Uterus (tissue), 3 donors: ENCODE measurements at regions not wholly inside any gene's neighbourhood (a gene's known extent, or its start where the extent isn't known, plus 50 kb on each side); places are given as distances from the start of the nearest gene placed in this dataset.
A peak's percentile ranks its signal among the peaks of the same experiment; 100 is the strongest.

ENCODE experiments used
- DNase-seq, 2 donors: peaks; one replicate each; pipeline ENCODE4 v3.0.0-alpha.2; 2019 to 2020
- H3K27ac ChIP-seq, 2 donors: fragments of 200-600 bp; sonication (generic); 1 replicate in 1 of 2; 2 replicates in 1 of 2; pipeline ENCODE4 v1.5.1; 2016 to 2018
- H3K27me3 ChIP-seq, 2 donors: fragments of 200-600 bp; sonication (generic); one replicate each; pipeline ENCODE4 v1.5.1; 2018 to 2019; ENCODE audit warnings: control low read depth in 1 of 2
- H3K36me3 ChIP-seq, 2 donors: fragments of 200-600 bp; sonication (generic); one replicate each; pipeline ENCODE4 v1.5.1; 2019; ENCODE audit warnings: control low read depth in 1 of 2
- H3K4me1 ChIP-seq, 2 donors: fragments of 200-600 bp; sonication (generic); one replicate each; pipeline ENCODE4 v1.5.1; 2018 to 2019; ENCODE audit warnings: control low read depth in 1 of 2
- H3K4me3 ChIP-seq, 2 donors: fragments of 200-600 bp; sonication (generic); 1 replicate in 1 of 2; 2 replicates in 1 of 2; pipeline ENCODE4 v1.5.1; 2018 to 2019; ENCODE audit warnings: mild to moderate bottlenecking in 1 of 2
- H3K9me3 ChIP-seq, 2 donors: fragments of 200-600 bp; sonication (generic); one replicate each; pipeline ENCODE4 v1.5.1; 2019; ENCODE audit warnings: control low read depth in 1 of 2
- POLR2A ChIP-seq, 2 donors: fragments of 450-650 bp; IDR thresholded peaks; one replicate each; pipeline ENCODE4 v1.6.1; 2016; ENCODE audit warnings: antibody characterized with exemption in 2 of 2, mild to moderate bottlenecking in 1 of 2, moderate library complexity in 1 of 2
- intact Hi-C: fragments of 100-400 bp; cut with DNase I; formaldehyde crosslinking; loops from one replicate; pipeline ENCODE4 v1.15.1; 2023; ENCODE audit warnings: low total_unique reads
- TF ChIP-seq, protein P1 (sequence below), 4 experiments: fragments of 200-600 bp in 2 of 4; fragments of 450-650 bp in 2 of 4; sonication (generic) in 2 of 4; IDR thresholded peaks; one replicate each; pipeline ENCODE4 v1.5.1; 2016 to 2019; ENCODE audit warnings: antibody characterized with exemption in 4 of 4, mild to moderate bottlenecking in 2 of 4, moderate library complexity in 1 of 4
- donor health status: DM: yes; HTN: yes; CAD: no.

GRCh38 chr14:87169362-87169761, 823.6 kb downstream of the GALC start:
- H3K36me3 ChIP-seq, result no peaks in the 10 kb centered on the region
- intact Hi-C loops, result no loop called here
- no peaks in the 10 kb centered on the region for H3K4me1 ChIP-seq
- no peak overlapping the region for H3K4me3 ChIP-seq
- H3K27me3 ChIP-seq, result no peaks in the 10 kb centered on the region
- H3K27ac ChIP-seq, result no peak overlapping the region
- DNase-seq, result no peak
- TF ChIP-seq, protein P1, sequence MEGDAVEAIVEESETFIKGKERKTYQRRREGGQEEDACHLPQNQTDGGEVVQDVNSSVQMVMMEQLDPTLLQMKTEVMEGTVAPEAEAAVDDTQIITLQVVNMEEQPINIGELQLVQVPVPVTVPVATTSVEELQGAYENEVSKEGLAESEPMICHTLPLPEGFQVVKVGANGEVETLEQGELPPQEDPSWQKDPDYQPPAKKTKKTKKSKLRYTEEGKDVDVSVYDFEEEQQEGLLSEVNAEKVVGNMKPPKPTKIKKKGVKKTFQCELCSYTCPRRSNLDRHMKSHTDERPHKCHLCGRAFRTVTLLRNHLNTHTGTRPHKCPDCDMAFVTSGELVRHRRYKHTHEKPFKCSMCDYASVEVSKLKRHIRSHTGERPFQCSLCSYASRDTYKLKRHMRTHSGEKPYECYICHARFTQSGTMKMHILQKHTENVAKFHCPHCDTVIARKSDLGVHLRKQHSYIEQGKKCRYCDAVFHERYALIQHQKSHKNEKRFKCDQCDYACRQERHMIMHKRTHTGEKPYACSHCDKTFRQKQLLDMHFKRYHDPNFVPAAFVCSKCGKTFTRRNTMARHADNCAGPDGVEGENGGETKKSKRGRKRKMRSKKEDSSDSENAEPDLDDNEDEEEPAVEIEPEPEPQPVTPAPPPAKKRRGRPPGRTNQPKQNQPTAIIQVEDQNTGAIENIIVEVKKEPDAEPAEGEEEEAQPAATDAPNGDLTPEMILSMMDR (IDR thresholded peaks at IDR 0.05), result no peak
- TF ChIP-seq POLR2A (IDR thresholded peaks at IDR 0.05), result no peak
- H3K9me3 ChIP-seq, result no peaks in the 10 kb centered on the region

- TF ChIP-seq, protein P1 (IDR thresholded peaks at IDR 0.05), result no peak
- no peak for TF ChIP-seq POLR2A (IDR thresholded peaks at IDR 0.05)
These were observed 831.5 kb downstream of the GALC start for GRCh38 chr14:87161502-87161901.

GRCh38 chr14:87160989-87161388, 832.0 kb downstream of the GALC start:
- H3K27me3 ChIP-seq, result no peaks in the 10 kb centered on the region
- peaks cover 0 to 6% of the 10 kb centered on the region in 2 donors for H3K4me1 ChIP-seq
- H3K27ac ChIP-seq, result peak overlapping the region; percentile 64 to 67
- H3K36me3 ChIP-seq, result no peaks in the 10 kb centered on the region
- no peaks in the 10 kb centered on the region for H3K9me3 ChIP-seq
- TF ChIP-seq POLR2A (IDR thresholded peaks at IDR 0.05), result no peak
- TF ChIP-seq, protein P1 (IDR thresholded peaks at IDR 0.05), result no peak
- intact Hi-C loops, result no loop called here
- no peak overlapping the region for H3K4me3 ChIP-seq
- DNase-seq, result peak in 1 of 2 donors; percentile 20

More at GRCh38 chr14:87161502-87161901, 831.5 kb downstream of the GALC start:
- Histone ChIP-seq H3K27me3 (no peaks in the 10 kb centered on the region), H3K36me3 (no peaks in the 10 kb centered on the region), H3K27ac (peak overlapping the region; percentile 64 to 67), H3K9me3 (no peaks in the 10 kb centered on the region), H3K4me3 (no peak overlapping the region), H3K4me1 (peaks cover 0 to 6% of the 10 kb centered on the region in 2 donors)
- DNase-seq, result peak; percentile 30 to 46
- intact Hi-C loops, result no loop called here

DNA sequence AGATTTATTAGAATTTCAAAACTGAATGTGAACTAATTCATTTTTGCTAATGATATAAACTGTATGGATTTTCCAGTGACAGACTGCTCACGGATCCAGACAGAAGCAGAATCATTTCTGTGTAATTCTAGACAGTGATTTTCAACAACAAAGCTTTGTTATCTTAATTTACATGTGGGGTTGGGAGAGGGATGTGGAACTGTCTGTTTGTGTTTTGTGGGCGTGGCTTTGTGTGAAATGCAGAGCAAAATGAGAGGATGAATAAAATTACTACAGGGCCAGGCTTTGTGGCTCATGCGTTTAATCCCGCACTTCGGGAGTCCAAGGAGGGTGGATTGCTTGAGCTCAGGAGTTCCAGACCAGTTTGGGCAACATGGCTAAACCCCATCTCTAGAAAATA, 834.7 kb downstream of the GALC start:
- intact Hi-C loops, result no loop called here
- Histone ChIP-seq H3K36me3 (no peaks in the 10 kb centered on the region), H3K27ac (no peak overlapping the region), H3K27me3 (no peaks in the 10 kb centered on the region), H3K4me1 (peaks cover 0 to 6% of the 10 kb centered on the region in 2 donors), H3K4me3 (no peak overlapping the region), H3K9me3 (no peaks in the 10 kb centered on the region)
- DNase-seq, result no peak
- no peak for TF ChIP-seq POLR2A (IDR thresholded peaks at IDR 0.05)
- TF ChIP-seq, protein P1 (IDR thresholded peaks at IDR 0.05), result no peak

GRCh38 chr14:87156878-87157277, 836.1 kb downstream of the GALC start:
- H3K36me3 ChIP-seq, result no peaks in the 10 kb centered on the region
- H3K9me3 ChIP-seq, result no peaks in the 10 kb centered on the region
- H3K4me3 ChIP-seq, result no peak overlapping the region
- H3K27me3 ChIP-seq, result no peaks in the 10 kb centered on the region
- intact Hi-C loops, result no loop called here
- TF ChIP-seq, protein P1 (IDR thresholded peaks at IDR 0.05), result no peak
- TF ChIP-seq POLR2A (IDR thresholded peaks at IDR 0.05), result no peak
- peaks cover 0 to 6% of the 10 kb centered on the region in 2 donors for H3K4me1 ChIP-seq
- DNase-seq, result no peak
- no peak overlapping the region for H3K27ac ChIP-seq
